Lung (tissue), 1 donor: ENCODE measurements at regions not wholly inside any gene's neighbourhood (a gene's known extent, or its start where the extent isn't known, plus 50 kb on each side); places are given as distances from the start of the nearest gene placed in this dataset. TPM values are rescaled to one million over a fixed set of nuclear protein-coding genes. Genes with fewer than 3 reads are reported as not detected.

Experiments
- small RNA-seq: library from RNA; depleted of rRNA; stranded (forward); fragments of <200 nt; gene quantifications from one replicate; pipeline ENCODE3, GENCODE V24; 2014; ENCODE audit warnings: low replicate concordance

Small RNA genes in the stretch of these regions (small RNA-seq; reads per million reads assigned to genes)
- not detected for gene AC022254.1
